ENCODE measurements at regions not wholly inside any gene's neighbourhood (a gene's known extent, or its start where the extent isn't known, plus 50 kb on each side); places are given as distances from the start of the nearest gene placed in this dataset.

- Histone ChIP-seq H3K36me3 (ENCODE audit: control insufficient read depth, insufficient read depth, low read length) (no peaks in the 10 kb centered on the region), H3K4me3 (ENCODE audit: low read depth, low read length) (no peak overlapping the region), H3K27me3 (ENCODE audit: control insufficient read depth, insufficient read depth, low read length) (no peaks in the 10 kb centered on the region)
- TF ChIP-seq, protein P1, sequence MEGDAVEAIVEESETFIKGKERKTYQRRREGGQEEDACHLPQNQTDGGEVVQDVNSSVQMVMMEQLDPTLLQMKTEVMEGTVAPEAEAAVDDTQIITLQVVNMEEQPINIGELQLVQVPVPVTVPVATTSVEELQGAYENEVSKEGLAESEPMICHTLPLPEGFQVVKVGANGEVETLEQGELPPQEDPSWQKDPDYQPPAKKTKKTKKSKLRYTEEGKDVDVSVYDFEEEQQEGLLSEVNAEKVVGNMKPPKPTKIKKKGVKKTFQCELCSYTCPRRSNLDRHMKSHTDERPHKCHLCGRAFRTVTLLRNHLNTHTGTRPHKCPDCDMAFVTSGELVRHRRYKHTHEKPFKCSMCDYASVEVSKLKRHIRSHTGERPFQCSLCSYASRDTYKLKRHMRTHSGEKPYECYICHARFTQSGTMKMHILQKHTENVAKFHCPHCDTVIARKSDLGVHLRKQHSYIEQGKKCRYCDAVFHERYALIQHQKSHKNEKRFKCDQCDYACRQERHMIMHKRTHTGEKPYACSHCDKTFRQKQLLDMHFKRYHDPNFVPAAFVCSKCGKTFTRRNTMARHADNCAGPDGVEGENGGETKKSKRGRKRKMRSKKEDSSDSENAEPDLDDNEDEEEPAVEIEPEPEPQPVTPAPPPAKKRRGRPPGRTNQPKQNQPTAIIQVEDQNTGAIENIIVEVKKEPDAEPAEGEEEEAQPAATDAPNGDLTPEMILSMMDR (IDR thresholded peaks at IDR 0.05; ENCODE audit: insufficient read depth, low read length, severe bottlenecking) = no peak
- no peak for DNase-seq (ENCODE audit: low read depth)
- no peak for FAIRE-seq
Measured at GRCh38 chr17:13922885-13923284, 146.4 kb upstream of the COX10 start.

- FAIRE-seq (no peak), DNase-seq (ENCODE audit: low read depth) (no peak)
- TF ChIP-seq, protein P1 (IDR thresholded peaks at IDR 0.05; ENCODE audit: insufficient read depth, low read length, severe bottlenecking) = no peak
- Histone ChIP-seq H3K27me3 (ENCODE audit: control insufficient read depth, insufficient read depth, low read length) (no peaks in the 10 kb centered on the region), H3K4me3 (ENCODE audit: low read depth, low read length) (no peak overlapping the region), H3K36me3 (ENCODE audit: control insufficient read depth, insufficient read depth, low read length) (no peaks in the 10 kb centered on the region)
Measured at GRCh38 chr17:13925579-13925978, 143.7 kb upstream of the COX10 start.

DNA sequence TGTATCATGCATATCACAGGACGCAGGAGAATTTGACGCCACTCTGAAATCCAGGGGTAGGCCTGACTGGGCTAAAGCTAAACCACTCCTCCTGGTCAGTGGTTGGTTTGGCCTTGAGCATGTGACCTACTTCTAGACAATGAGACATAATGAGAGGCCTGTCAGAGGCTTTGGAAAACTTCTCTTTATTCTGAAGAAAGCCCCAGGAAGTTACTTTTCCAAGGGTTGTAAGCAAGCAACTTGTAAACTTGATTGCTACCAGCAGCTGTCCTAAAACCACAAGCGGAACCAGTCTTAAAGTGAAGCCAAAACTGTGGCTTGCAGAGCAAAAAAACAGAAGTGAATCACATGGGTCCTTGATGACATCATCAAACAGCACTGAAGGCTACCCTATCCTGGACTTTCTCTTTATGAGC is 138.2 kb upstream of the COX10 start:
- Histone ChIP-seq H3K4me3 (ENCODE audit: low read depth, low read length) (no peak overlapping the region), H3K36me3 (ENCODE audit: control insufficient read depth, insufficient read depth, low read length) (no peaks in the 10 kb centered on the region), H3K27me3 (ENCODE audit: control insufficient read depth, insufficient read depth, low read length) (no peaks in the 10 kb centered on the region)
- TF ChIP-seq, protein P1 (IDR thresholded peaks at IDR 0.05; ENCODE audit: insufficient read depth, low read length, severe bottlenecking) = no peak
- FAIRE-seq (no peak), DNase-seq (ENCODE audit: low read depth) (peak; percentile 22)

- FAIRE-seq = no peak
Measured at GRCh38 chr17:13931800-13932460, 137.4 kb upstream of the COX10 start.

GRCh38 chr17:13933441-13934276 is 135.6 kb upstream of the COX10 start:
- DNase-seq (ENCODE audit: low read depth) (no peak), FAIRE-seq (no peak)
- Histone ChIP-seq H3K4me3 (ENCODE audit: low read depth, low read length) (no peak overlapping the region), H3K27me3 (ENCODE audit: control insufficient read depth, insufficient read depth, low read length) (no peaks in the 10 kb centered on the region), H3K36me3 (ENCODE audit: control insufficient read depth, insufficient read depth, low read length) (no peaks in the 10 kb centered on the region)
- TF ChIP-seq, protein P1 (IDR thresholded peaks at IDR 0.05; ENCODE audit: insufficient read depth, low read length, severe bottlenecking) = no peak

More at GRCh38 chr17:13931800-13932460, 137.4 kb upstream of the COX10 start:
- Histone ChIP-seq H3K27me3 (ENCODE audit: control insufficient read depth, insufficient read depth, low read length) (no peaks in the 10 kb centered on the region), H3K36me3 (ENCODE audit: control insufficient read depth, insufficient read depth, low read length) (no peaks in the 10 kb centered on the region), H3K4me3 (ENCODE audit: low read depth, low read length) (no peak overlapping the region)
- TF ChIP-seq, protein P1 (IDR thresholded peaks at IDR 0.05; ENCODE audit: insufficient read depth, low read length, severe bottlenecking) = no peak
- peak; percentile 87 for DNase-seq (ENCODE audit: low read depth)

Data from bronchial epithelial cell (primary cell).